ENCODE measurements at regions not wholly inside any gene's neighbourhood (a gene's known extent, or its start where the extent isn't known, plus 50 kb on each side); places are given as distances from the start of the nearest gene placed in this dataset.
"Not testable (repeated sequence)": the region's sequence is repeated elsewhere in the genome, so short reads cannot be mapped to it uniquely, and the experiment has no call there.

DNA sequence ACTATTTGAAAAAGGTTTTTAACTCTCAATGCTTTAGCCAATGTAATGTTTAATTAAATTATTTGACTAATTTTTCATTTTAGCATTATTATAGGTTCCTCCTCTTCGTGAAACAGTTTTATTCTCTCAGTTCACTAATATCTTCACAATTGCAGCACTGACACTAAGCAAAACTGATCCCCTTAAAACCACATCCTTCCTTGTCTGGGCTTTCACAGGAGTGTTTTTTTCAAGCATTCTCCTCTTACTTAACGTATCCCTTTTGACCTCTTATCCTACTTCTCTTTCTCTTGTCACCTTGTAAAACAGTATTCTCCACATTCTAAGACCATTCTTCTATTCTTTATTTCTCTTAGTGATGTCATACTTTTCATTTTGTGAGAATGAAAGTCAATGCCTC is 112.8 kb downstream of the DSC3 start:
- no peak for DNase-seq

GRCh38 chr18:30929065-30929464 is 113.5 kb downstream of the DSC3 start:
- peak in 1 of 3 experiments; percentile 56 for DNase-seq

DNA sequence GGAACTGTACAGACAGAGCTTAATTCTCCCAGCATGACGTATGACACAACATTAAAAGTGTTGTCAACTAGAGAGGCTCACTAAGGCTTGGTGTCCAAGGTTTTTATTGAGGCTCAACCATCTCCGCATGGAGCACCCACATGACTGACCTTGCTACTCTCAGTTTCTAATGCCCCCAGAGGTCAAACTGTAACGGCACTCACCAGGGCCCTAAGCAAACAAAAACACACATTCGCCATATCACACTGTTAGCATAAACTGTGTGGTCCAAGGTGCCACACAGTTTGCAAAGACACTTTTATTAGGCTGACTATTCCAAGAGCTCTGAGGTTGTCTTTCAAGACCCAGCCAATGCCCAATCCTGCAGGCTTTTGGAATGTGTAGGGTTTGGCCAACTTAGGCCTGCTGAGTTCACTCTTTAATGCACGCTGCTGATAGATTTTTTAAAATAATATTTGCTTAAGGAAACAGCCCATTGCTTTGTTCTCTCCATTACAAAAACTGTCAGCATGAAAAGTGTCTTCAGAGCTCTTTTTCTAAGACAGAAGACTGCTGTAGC is 114.9 kb downstream of the DSC3 start:
- no peak for DNase-seq

DNA sequence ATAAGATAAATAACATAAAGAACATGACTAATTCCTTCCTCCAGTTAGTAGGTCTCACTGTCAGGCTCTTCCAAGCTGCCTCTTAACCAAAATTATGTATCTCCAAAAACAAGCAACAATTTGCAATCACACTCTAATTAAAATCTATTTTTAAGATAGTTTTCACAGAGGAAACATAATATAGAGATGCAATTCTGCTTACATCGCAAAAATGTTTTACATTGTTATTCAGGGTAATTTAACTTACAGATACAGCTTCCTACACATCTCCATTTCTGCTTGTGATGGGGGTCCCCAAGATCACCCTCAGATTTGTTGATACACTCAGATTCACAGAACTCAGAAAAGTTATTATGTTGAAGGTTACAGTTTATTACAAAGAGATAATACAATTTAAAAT is 115.5 kb downstream of the DSC3 start:
- no peak for DNase-seq

DNA sequence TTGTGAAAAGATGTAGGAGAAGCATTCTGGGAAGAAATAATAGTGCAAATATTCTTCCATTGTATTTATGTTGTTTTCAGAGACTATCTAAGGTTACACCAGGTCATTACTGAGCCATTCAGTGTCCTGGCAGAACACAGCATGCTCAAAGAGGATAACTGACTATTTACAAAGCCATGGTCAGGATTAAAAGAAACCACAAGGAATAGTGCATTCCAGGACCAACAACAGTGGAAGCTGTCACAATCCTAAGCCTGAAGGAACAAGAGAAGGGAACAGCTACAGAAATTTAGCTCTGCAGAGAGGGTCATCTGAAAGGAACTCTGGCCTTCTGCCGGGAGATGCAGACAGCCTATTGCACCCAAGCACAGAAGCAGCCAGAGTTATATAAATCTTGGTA is 116.7 kb downstream of the DSC3 start:
- DNase-seq: peak in 1 of 3 experiments; percentile 12

- no peak for DNase-seq
Measured at GRCh38 chr18:30920757-30921156, 121.8 kb downstream of the DSC3 start.

DNA sequence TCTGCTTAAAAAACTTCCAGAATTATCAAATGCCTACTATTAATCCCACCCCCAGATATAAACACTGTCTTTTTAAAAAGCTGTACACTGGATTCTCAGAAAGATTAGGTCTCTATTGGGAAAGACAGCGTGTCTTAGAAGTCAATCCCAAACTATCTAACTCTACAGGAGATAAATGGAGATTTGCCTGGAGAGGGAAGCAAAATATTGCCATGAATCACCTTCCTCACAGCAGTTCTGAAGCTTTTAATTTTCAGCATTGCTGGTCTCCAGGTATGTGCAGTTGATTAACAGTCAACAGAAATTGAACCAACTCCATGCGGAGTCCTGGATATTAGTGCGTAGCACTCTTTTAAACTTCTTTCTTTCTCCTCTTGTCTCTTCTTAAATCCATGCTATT is 122.2 kb downstream of the DSC3 start:
- DNase-seq: no peak

GRCh38 chr18:30917651-30918050 is 124.9 kb downstream of the DSC3 start:
- DNase-seq: no peak

GRCh38 chr18:30915336-30915988 is 127.1 kb downstream of the DSC3 start:
- DNase-seq: peak in 1 of 3 experiments; percentile 17

GRCh38 chr18:30908381-30908780 is 134.2 kb downstream of the DSC3 start:
- DNase-seq: no peak

DNA sequence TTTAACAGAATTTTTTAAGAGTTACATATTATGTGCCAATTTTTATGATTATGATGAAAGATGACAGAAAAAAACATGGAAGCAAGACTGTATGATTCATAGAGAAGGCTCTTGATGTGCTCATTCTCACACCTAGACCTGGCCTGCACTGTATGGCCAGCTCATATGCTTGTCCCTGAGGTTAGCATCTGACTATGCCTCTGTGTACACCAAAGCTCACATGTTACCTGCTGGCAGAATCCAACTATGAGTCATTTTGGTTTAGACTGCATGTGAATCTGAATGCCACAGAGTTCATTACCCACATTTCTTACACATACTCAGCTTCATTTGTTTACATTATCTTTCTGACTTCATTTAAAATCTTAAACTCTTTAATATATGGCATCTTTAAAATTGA is 139.0 kb downstream of the DSC3 start:
- DNase-seq: no peak

DNA sequence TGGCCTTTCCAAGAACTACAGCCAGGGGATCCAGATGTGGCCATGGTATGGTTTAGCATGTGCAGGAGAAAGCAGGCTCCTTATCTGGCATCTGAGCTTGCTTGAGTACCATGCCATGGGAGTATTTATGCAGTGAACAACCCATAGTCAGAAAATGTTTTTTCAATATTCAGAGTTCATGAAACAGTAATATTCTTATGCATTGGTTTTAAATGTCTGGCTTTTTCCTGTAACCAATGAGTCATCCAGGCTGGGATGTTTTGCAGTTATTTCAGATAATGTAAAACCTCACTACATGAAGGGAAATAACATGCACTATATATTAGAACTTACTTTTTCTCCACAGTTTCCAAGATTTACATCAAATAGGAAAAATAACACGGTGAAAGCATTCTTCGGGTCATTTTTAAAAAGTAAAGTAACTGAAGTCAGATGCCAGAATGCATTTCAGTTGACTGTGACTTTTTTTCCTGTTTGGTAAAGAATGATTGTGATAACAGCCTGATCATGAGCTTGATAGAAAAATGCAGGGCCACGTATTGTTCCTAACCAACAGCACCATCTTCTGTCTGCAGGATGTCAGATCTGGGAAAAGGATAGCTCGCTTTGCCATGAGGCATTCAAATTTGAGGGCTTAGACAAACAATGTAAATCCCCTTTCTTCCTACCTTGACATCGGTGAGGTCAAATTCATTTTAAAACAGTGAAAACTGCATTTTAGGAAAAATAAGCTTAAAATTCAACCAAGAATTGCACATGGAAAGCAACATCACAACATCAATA is 152.8 kb downstream of the DSC3 start:
- DNase-seq: peak; percentile 15 to 78 (median 28)

GRCh38 chr18:30888344-30888743 is 154.2 kb downstream of the DSC3 start:
- DNase-seq: no peak

DNA sequence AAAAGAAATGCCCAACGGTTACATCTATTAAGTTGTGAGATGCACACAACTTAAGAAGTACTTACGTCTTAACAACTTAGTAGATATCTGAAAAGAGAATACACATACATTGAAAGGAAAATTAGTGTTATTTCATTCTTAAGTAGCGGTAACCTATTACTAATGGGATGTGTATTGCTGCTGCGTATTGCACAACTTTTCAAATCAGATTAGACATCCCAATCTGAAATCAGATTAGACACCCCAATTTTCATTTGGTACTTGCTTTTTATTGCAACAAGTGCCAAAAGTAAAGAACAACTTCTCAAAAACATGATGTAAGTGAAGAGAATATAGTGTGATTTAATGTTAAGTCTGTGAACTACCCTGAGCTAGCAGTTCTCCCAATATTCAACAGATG is 155.5 kb downstream of the DSC3 start:
- DNase-seq: peak in 1 of 3 experiments; percentile 1

GRCh38 chr18:30870466-30870865 is 172.1 kb downstream of the DSC3 start:
- no peak for DNase-seq

- DNase-seq: no peak
Measured at GRCh38 chr18:30862900-30863299, 179.6 kb downstream of the DSC3 start.

DNA sequence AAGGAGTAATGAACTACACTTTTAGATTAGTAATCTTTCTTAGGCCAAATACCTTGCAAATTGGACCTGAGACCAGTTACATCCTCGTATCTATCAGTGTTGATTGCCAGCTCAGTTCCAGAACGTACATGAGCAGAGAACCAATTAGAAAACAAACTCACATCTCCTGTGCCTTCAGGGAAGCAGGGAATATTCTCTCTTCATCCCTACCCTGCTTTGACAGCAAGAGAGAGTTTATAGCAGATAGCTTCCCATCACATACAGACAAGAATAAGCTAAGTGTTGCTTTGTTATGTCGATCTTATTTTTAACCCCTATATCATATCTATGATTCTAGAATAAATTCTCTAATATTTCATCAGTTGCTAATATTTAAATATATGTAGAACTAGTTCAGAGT is 181.8 kb downstream of the DSC3 start:
- DNase-seq: no peak

- DNase-seq: no peak
Measured at GRCh38 chr18:30859036-30859435, 183.5 kb downstream of the DSC3 start.

- DNase-seq: no peak
Measured at GRCh38 chr18:30858560-30858959, 184.0 kb downstream of the DSC3 start.

DNA sequence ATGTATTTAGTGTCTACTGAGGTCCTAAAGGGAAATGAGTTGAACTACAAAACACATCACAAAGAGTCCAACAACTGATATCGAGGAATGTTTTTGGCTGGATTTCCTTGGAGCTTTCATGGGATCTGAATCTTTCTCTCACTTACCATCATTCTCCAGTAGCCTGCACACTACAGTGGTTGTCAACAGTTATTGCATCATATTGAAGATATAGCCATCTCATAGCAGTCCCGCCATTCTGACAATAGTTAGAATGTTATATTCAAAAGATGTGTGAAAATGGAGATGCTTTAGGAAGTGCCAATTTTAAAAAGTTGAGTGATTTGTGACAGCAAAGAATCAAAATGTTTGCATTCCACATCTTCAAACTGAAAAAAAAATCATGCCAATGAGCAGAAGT is 186.8 kb downstream of the DSC3 start:
- no peak for DNase-seq

- peak; percentile 34 to 86 (median 71) for DNase-seq
Measured at GRCh38 chr18:30852980-30853379, 189.6 kb downstream of the DSC3 start.

DNA sequence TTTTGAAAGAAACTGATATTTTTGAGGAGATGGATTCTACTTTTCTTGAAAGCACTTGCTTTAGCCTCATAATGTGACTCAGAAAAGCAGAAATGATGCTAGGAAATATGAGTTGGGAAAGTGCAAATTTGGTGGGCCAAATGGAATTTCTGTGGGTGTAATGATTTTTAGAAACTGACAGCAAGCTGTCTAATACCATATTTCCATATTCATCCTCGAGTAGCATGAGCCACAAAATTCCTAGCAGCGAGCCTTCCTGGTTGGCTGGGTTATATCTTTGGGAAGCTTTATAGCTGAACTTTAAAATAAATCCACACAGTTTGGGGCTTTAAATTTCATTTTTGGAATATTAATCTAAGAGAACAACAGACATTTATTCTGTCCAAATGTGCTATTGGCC is 190.0 kb downstream of the DSC3 start:
- DNase-seq: no peak

DNA sequence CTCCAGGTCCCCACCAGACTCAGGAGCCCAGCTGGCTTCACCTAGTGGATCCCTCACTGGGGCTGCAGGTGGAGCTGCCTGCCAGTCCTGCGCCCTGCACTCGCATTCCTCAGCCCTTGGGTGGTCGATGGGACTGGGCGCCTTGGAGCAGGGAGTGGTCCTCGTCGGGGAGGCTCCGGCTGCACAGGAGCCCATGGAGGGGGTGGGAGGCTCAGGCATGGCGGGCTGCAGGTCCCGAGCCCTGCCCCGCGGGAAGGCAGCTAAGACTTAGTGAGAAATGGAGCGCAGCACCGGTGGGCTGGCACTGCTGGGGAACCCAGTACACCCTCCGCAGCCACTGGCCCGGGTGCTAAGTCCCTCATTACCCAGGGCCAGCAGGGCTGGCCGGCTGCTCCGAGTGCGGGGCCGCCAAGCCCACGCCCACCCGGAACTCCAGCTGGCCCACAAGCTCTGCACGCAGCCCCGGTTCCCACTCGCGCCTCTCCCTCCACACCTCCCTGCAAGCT is 203.4 kb downstream of the DSC3 start:
- DNase-seq: not testable (repeated sequence)

DNA sequence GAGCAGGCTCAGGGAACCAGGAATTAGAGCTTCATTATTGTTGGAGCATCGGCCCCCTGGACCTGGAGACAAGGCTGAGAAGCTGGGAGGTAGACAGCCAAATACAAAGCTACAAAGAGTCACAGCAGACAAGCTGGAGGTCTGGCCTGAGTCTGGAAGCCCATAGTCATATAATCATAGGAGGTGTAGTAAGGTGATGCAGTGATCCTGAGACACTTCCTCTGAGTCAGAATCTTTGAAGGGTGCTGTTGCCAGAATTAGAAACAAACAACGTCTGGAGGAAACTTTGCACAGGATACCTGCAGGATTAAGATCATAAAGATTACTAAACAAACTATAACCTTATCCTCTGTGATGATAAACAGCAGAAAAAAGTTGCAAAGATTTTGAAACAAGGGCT is 213.8 kb downstream of the DSC3 start:
- DNase-seq: no peak

Measured in NCI-H1417 (cell line).